ENCODE measurements at regions not wholly inside any gene's neighbourhood (a gene's known extent, or its start where the extent isn't known, plus 50 kb on each side); places are given as distances from the start of the nearest gene placed in this dataset.

GRCh38 chr4:123878976-123879375 lies 482.4 kb downstream of the SPRY1 start:
- Histone ChIP-seq H3F3A (ENCODE audit: insufficient read depth) (no peaks in the 10 kb centered on the region), H3K9me2 (ENCODE audit: insufficient read depth) (no peaks in the 10 kb centered on the region), H3K9ac (no peak overlapping the region), H3K27ac (no peak overlapping the region), H3K4me1 (ENCODE audit: insufficient read depth) (no peaks in the 10 kb centered on the region), H2AFZ (no peak overlapping the region), H3K36me3 (ENCODE audit: low read depth) (no peaks in the 10 kb centered on the region), H3K4me2 (ENCODE audit: unreplicated experiment) (no peak overlapping the region), H3K27me3 (replicated peaks; ENCODE audit: insufficient read depth) (no peaks in the 10 kb centered on the region), H3K79me2 (ENCODE audit: insufficient read depth) (no peaks in the 10 kb centered on the region), H3K9me3 (ENCODE audit: low read depth) (no peaks in the 10 kb centered on the region), H3K4me3 (no peak overlapping the region), H4K20me1 (ENCODE audit: insufficient read depth) (no peaks in the 10 kb centered on the region)
- in situ Hi-C loops (cut with MboI), result no loop called here
- no peak for DNase-seq
- WGBS, 2 experiments (ENCODE audit: low coverage in 1 of 2, low lambda C conversion rate in 2 of 2, missing lambda C conversion rate in 2 of 2), result 92 to 93% methylated on average over 8 of the region's 8 CpGs
- no peak for TF ChIP-seq EZH2 (IDR thresholded peaks at IDR 0.05; ENCODE audit: insufficient read depth, poor library complexity, severe bottlenecking)
- no peak for TF ChIP-seq EZH2phosphoT487 (IDR thresholded peaks at IDR 0.05; ENCODE audit: insufficient read depth, low read depth)

GRCh38 chr4:123880631-123881030 lies 484.0 kb downstream of the SPRY1 start:
- Histone ChIP-seq H3K9me3 (ENCODE audit: low read depth) (no peaks in the 10 kb centered on the region), H3K4me2 (ENCODE audit: unreplicated experiment) (no peak overlapping the region), H3K9ac (no peak overlapping the region), H3K4me3 (no peak overlapping the region), H3K36me3 (ENCODE audit: low read depth) (no peaks in the 10 kb centered on the region), H3K4me1 (ENCODE audit: insufficient read depth) (no peaks in the 10 kb centered on the region), H3K27ac (no peak overlapping the region), H3K9me2 (ENCODE audit: insufficient read depth) (no peaks in the 10 kb centered on the region), H3K27me3 (replicated peaks; ENCODE audit: insufficient read depth) (no peaks in the 10 kb centered on the region), H2AFZ (no peak overlapping the region), H3F3A (ENCODE audit: insufficient read depth) (no peaks in the 10 kb centered on the region), H3K79me2 (ENCODE audit: insufficient read depth) (no peaks in the 10 kb centered on the region), H4K20me1 (ENCODE audit: insufficient read depth) (no peaks in the 10 kb centered on the region)
- 63 to 72% methylated on average over 3 of the region's 3 CpGs for WGBS, 2 experiments (ENCODE audit: low coverage in 1 of 2, low lambda C conversion rate in 2 of 2, missing lambda C conversion rate in 2 of 2)
- no peak for DNase-seq
- no peak for TF ChIP-seq EZH2 (IDR thresholded peaks at IDR 0.05; ENCODE audit: insufficient read depth, poor library complexity, severe bottlenecking)
- no peak for TF ChIP-seq EZH2phosphoT487 (IDR thresholded peaks at IDR 0.05; ENCODE audit: insufficient read depth, low read depth)
- in situ Hi-C loops (cut with MboI), result no loop called here

- TF ChIP-seq EZH2phosphoT487 (IDR thresholded peaks at IDR 0.05; ENCODE audit: insufficient read depth, low read depth), result no peak
- no peak for TF ChIP-seq EZH2 (IDR thresholded peaks at IDR 0.05; ENCODE audit: insufficient read depth, poor library complexity, severe bottlenecking)
- no peaks in the 10 kb centered on the region for H3K9me2 ChIP-seq (ENCODE audit: insufficient read depth)
- no peak for DNase-seq
- H3F3A ChIP-seq (ENCODE audit: insufficient read depth), result no peaks in the 10 kb centered on the region
- no peaks in the 10 kb centered on the region for H4K20me1 ChIP-seq (ENCODE audit: insufficient read depth)
- no peak overlapping the region for H3K4me3 ChIP-seq
- no peaks in the 10 kb centered on the region for H3K27me3 ChIP-seq (replicated peaks; ENCODE audit: insufficient read depth)
- H3K4me1 ChIP-seq (ENCODE audit: insufficient read depth), result no peaks in the 10 kb centered on the region
- H3K4me2 ChIP-seq (ENCODE audit: unreplicated experiment), result no peak overlapping the region
- no peak overlapping the region for H3K9ac ChIP-seq
- no peaks in the 10 kb centered on the region for H3K9me3 ChIP-seq (ENCODE audit: low read depth)
- H3K36me3 ChIP-seq (ENCODE audit: low read depth), result no peaks in the 10 kb centered on the region
- H2AFZ ChIP-seq, result no peak overlapping the region
- WGBS, 2 experiments (ENCODE audit: low coverage in 1 of 2, low lambda C conversion rate in 2 of 2, missing lambda C conversion rate in 2 of 2), result 82 to 84% methylated on average over 6 of the region's 6 CpGs
- H3K27ac ChIP-seq, result no peak overlapping the region
- no peaks in the 10 kb centered on the region for H3K79me2 ChIP-seq (ENCODE audit: insufficient read depth)
- in situ Hi-C loops (cut with MboI), result no loop called here
Observed at GRCh38 chr4:123884922-123885321, 488.3 kb downstream of the SPRY1 start.

- Histone ChIP-seq H3K27me3 (replicated peaks; ENCODE audit: insufficient read depth) (no peaks in the 10 kb centered on the region), H3K36me3 (ENCODE audit: low read depth) (no peaks in the 10 kb centered on the region), H3K4me2 (ENCODE audit: unreplicated experiment) (no peak overlapping the region), H3K9me2 (ENCODE audit: insufficient read depth) (no peaks in the 10 kb centered on the region), H3K9me3 (ENCODE audit: low read depth) (no peaks in the 10 kb centered on the region), H3K9ac (no peak overlapping the region), H3K4me3 (no peak overlapping the region), H3K27ac (no peak overlapping the region), H3K79me2 (ENCODE audit: insufficient read depth) (no peaks in the 10 kb centered on the region), H3K4me1 (ENCODE audit: insufficient read depth) (peaks cover 17% of the 10 kb centered on the region), H2AFZ (no peak overlapping the region), H4K20me1 (ENCODE audit: insufficient read depth) (no peaks in the 10 kb centered on the region), H3F3A (ENCODE audit: insufficient read depth) (peaks cover 6% of the 10 kb centered on the region; the same call in 1 of the 2 replicates)
- TF ChIP-seq EZH2 (IDR thresholded peaks at IDR 0.05; ENCODE audit: insufficient read depth, poor library complexity, severe bottlenecking), result no peak
- no peak for TF ChIP-seq EZH2phosphoT487 (IDR thresholded peaks at IDR 0.05; ENCODE audit: insufficient read depth, low read depth)
- no peak for DNase-seq
- WGBS, 2 experiments (ENCODE audit: low coverage in 1 of 2, low lambda C conversion rate in 2 of 2, missing lambda C conversion rate in 2 of 2), result 49 to 50% methylated on average over 1 of the region's 1 CpG
- in situ Hi-C loops (cut with MboI), result no loop called here
Observed at GRCh38 chr4:123889507-123889906, 492.9 kb downstream of the SPRY1 start.

GRCh38 chr4:123890889-123891288 lies 494.3 kb downstream of the SPRY1 start:
- no peak for DNase-seq
- WGBS, 2 experiments (ENCODE audit: low coverage in 1 of 2, low lambda C conversion rate in 2 of 2, missing lambda C conversion rate in 2 of 2), result 95 to 100% methylated on average over 3 of the region's 3 CpGs
- H3K4me3 ChIP-seq, result no peak overlapping the region
- H4K20me1 ChIP-seq (ENCODE audit: insufficient read depth), result no peaks in the 10 kb centered on the region
- in situ Hi-C loops (cut with MboI), result no loop called here
- H3F3A ChIP-seq (ENCODE audit: insufficient read depth), result peaks cover 6% of the 10 kb centered on the region; the same call in 1 of the 2 replicates
- H2AFZ ChIP-seq, result no peak overlapping the region
- no peak overlapping the region for H3K27ac ChIP-seq
- TF ChIP-seq EZH2phosphoT487 (IDR thresholded peaks at IDR 0.05; ENCODE audit: insufficient read depth, low read depth) (no peak), EZH2 (IDR thresholded peaks at IDR 0.05; ENCODE audit: insufficient read depth, poor library complexity, severe bottlenecking) (no peak)
- no peaks in the 10 kb centered on the region for H3K27me3 ChIP-seq (replicated peaks; ENCODE audit: insufficient read depth)
- H3K9me2 ChIP-seq (ENCODE audit: insufficient read depth), result no peaks in the 10 kb centered on the region
- peaks cover 17% of the 10 kb centered on the region for H3K4me1 ChIP-seq (ENCODE audit: insufficient read depth)
- no peak overlapping the region for H3K9ac ChIP-seq
- no peaks in the 10 kb centered on the region for H3K79me2 ChIP-seq (ENCODE audit: insufficient read depth)
- H3K9me3 ChIP-seq (ENCODE audit: low read depth), result no peaks in the 10 kb centered on the region
- no peaks in the 10 kb centered on the region for H3K36me3 ChIP-seq (ENCODE audit: low read depth)
- H3K4me2 ChIP-seq (ENCODE audit: unreplicated experiment), result no peak overlapping the region
